HEK293 (cell line): ENCODE measurements at regions not wholly inside any gene's neighbourhood (a gene's known extent, or its start where the extent isn't known, plus 50 kb on each side); places are given as distances from the start of the nearest gene placed in this dataset.

Experiments
- CTCF ChIA-PET: fragments of 350-600 bp; formaldehyde crosslinking; extraction: SDS; loops from one replicate; lab custom pipeline; 2021; ENCODE audit warnings: antibody characterized with exemption; lab: Yijun Ruan, JAX
- POLR2A ChIA-PET: fragments of 300-600 bp; formaldehyde crosslinking; extraction: SDS; loops from one replicate; lab custom pipeline; 2020; ENCODE audit warnings: antibody characterized with exemption, inconsistent platforms; lab: Yijun Ruan, JAX
- H3K27ac ChIP-seq: fragments of 200-500 bp; sonication (Bioruptor generic); 2 replicates; pipeline ENCODE4 v1.5.1; 2014; ENCODE audit warnings: low read depth, low read length, control low read depth, inconsistent platforms; ENCODE audit errors: extremely low read depth
- H3K36me3 ChIP-seq, 2 experiments: fragments of 200-500 bp in 1 of 2; sonication (Bioruptor generic) in 1 of 2; 1 replicate in 1 of 2; 2 replicates in 1 of 2; pipeline ENCODE4 v1.5.1; 2014 to 2017; ENCODE audit warnings: inconsistent platforms in 2 of 2, low read length in 2 of 2; ENCODE audit not compliant: control insufficient read depth in 2 of 2, insufficient read depth in 1 of 2
- H3K4me1 ChIP-seq: fragments of 200-500 bp; sonication (Bioruptor generic); 2 replicates; pipeline ENCODE4 v1.5.1; 2014; ENCODE audit warnings: mild to moderate bottlenecking, low read length, inconsistent platforms; ENCODE audit not compliant: control insufficient read depth, insufficient read depth
- H3K4me3 ChIP-seq: 2 replicates; pipeline ENCODE4 v1.5.1; 2011; ENCODE audit warnings: low read depth, mild to moderate bottlenecking, control low read depth, low read length, moderate library complexity
- H3K9me3 ChIP-seq: fragments of 200-500 bp; sonication (Bioruptor generic); 2 replicates; pipeline ENCODE4 v1.5.1; 2014; ENCODE audit warnings: low read depth, low read length, inconsistent platforms; ENCODE audit not compliant: control insufficient read depth, insufficient read depth
- HOXD13 ChIP-seq: sonication (generic); formaldehyde crosslinking; IDR thresholded peaks from 2 replicates; pipeline ENCODE4 v1.8.0; 2022; ENCODE audit warnings: missing genetic modification reagents, borderline replicate concordance
- OSR2 ChIP-seq: fragments of 450-650 bp; formaldehyde crosslinking; IDR thresholded peaks from 2 replicates; pipeline ENCODE4 v1.5.1; 2016; ENCODE audit warnings: missing biosample characterization, missing genetic modification characterization
- SP2 ChIP-seq: fragments of 450-650 bp; formaldehyde crosslinking; IDR thresholded peaks from 2 replicates; pipeline ENCODE4 v1.5.1; 2016; ENCODE audit warnings: missing biosample characterization, missing genetic modification characterization
- SP3 ChIP-seq: fragments of 450-650 bp; formaldehyde crosslinking; IDR thresholded peaks from 2 replicates; pipeline ENCODE4 v1.5.1; 2016; ENCODE audit warnings: missing biosample characterization, missing genetic modification characterization
- WT1 ChIP-seq: fragments of 450-650 bp; formaldehyde crosslinking; IDR thresholded peaks from 2 replicates; pipeline ENCODE4 v1.5.1; 2016; ENCODE audit warnings: missing biosample characterization, missing genetic modification characterization
- YY1 ChIP-seq: fragments of 450-650 bp; formaldehyde crosslinking; IDR thresholded peaks from 2 replicates; pipeline ENCODE4 v1.5.1; 2018; ENCODE audit warnings: missing biosample characterization, missing genetic modification characterization
- ZBTB17 ChIP-seq: fragments of 450-650 bp; formaldehyde crosslinking; IDR thresholded peaks from 2 replicates; pipeline ENCODE4 v1.5.1; 2016; ENCODE audit warnings: missing biosample characterization, missing genetic modification characterization
- ZFP69B ChIP-seq: fragments of 450-650 bp; formaldehyde crosslinking; IDR thresholded peaks from 2 replicates; pipeline ENCODE4 v1.5.1; 2016; ENCODE audit warnings: missing biosample characterization, missing genetic modification characterization
- ZNF18 ChIP-seq: fragments of 450-650 bp; formaldehyde crosslinking; IDR thresholded peaks from 2 replicates; pipeline ENCODE4 v1.5.1; 2016; ENCODE audit warnings: missing biosample characterization, missing genetic modification characterization
- ZNF324 ChIP-seq: fragments of 450-650 bp; formaldehyde crosslinking; IDR thresholded peaks from 2 replicates; pipeline ENCODE4 v1.5.1; 2016; ENCODE audit warnings: missing biosample characterization, missing genetic modification characterization
- ZNF341 ChIP-seq: fragments of 450-650 bp; formaldehyde crosslinking; IDR thresholded peaks from 2 replicates; pipeline ENCODE4; 2016; ENCODE audit warnings: low read depth, missing biosample characterization, missing genetic modification characterization
- ZNF391 ChIP-seq: fragments of 450-650 bp; formaldehyde crosslinking; IDR thresholded peaks from 2 replicates; pipeline ENCODE4 v1.5.1; 2016; ENCODE audit warnings: low read depth, missing biosample characterization, missing genetic modification characterization, borderline replicate concordance
- ZNF394 ChIP-seq: fragments of 450-650 bp; formaldehyde crosslinking; IDR thresholded peaks from 2 replicates; pipeline ENCODE4 v1.5.1; 2016; ENCODE audit warnings: missing biosample characterization, missing genetic modification characterization, mild to moderate bottlenecking, moderate library complexity, borderline replicate concordance
- ZNF404 ChIP-seq: fragments of 450-650 bp; formaldehyde crosslinking; IDR thresholded peaks from 2 replicates; pipeline ENCODE4 v1.5.1; 2017; ENCODE audit warnings: missing biosample characterization, missing genetic modification characterization
- ZNF501 ChIP-seq: fragments of 450-650 bp; formaldehyde crosslinking; IDR thresholded peaks from 2 replicates; pipeline ENCODE4 v1.5.1; 2016; ENCODE audit warnings: missing biosample characterization, missing genetic modification characterization
- ZNF555 ChIP-seq: fragments of 450-650 bp; formaldehyde crosslinking; conservative IDR thresholded peaks from 2 replicates; pipeline ENCODE4 v1.5.1; 2017; ENCODE audit warnings: missing biosample characterization, mild to moderate bottlenecking, missing genetic modification characterization, inconsistent platforms
- ZNF596 ChIP-seq: fragments of 450-650 bp; IDR thresholded peaks from 2 replicates; pipeline ENCODE4 v1.5.0; 2018; ENCODE audit warnings: missing biosample characterization, mild to moderate bottlenecking, missing genetic modification characterization, moderate library complexity
- ZNF600 ChIP-seq: fragments of 450-650 bp; formaldehyde crosslinking; IDR thresholded peaks from 2 replicates; pipeline ENCODE4 v1.5.1; 2016; ENCODE audit warnings: missing biosample characterization, missing genetic modification characterization
- ZNF610 ChIP-seq: fragments of 450-650 bp; formaldehyde crosslinking; IDR thresholded peaks from 2 replicates; pipeline ENCODE4 v1.5.1; 2016; ENCODE audit warnings: missing biosample characterization, missing genetic modification characterization, borderline replicate concordance
- ZNF621 ChIP-seq: fragments of 450-650 bp; formaldehyde crosslinking; IDR thresholded peaks from 2 replicates; pipeline ENCODE4 v1.5.1; 2017; ENCODE audit warnings: missing biosample characterization, missing genetic modification characterization
- ZNF629 ChIP-seq: fragments of 450-650 bp; formaldehyde crosslinking; IDR thresholded peaks from 2 replicates; pipeline ENCODE4 v1.5.1; 2017; ENCODE audit warnings: missing biosample characterization, missing genetic modification characterization
- ZNF707 ChIP-seq: fragments of 450-650 bp; formaldehyde crosslinking; IDR thresholded peaks from 2 replicates; pipeline ENCODE4 v1.5.1; 2016; ENCODE audit warnings: missing biosample characterization, missing genetic modification characterization
- ZNF791 ChIP-seq: fragments of 450-650 bp; formaldehyde crosslinking; IDR thresholded peaks from 2 replicates; pipeline ENCODE4 v1.5.1; 2016; ENCODE audit warnings: missing biosample characterization, missing genetic modification characterization
- TF ChIP-seq, protein P1 (sequence below): fragments of 450-650 bp; formaldehyde crosslinking; conservative IDR thresholded peaks from 2 replicates; pipeline ENCODE4 v1.5.1; 2016; ENCODE audit warnings: low read depth, missing biosample characterization, missing genetic modification characterization
- TF ChIP-seq, protein P2 (sequence below): fragments of 450-650 bp; formaldehyde crosslinking; IDR thresholded peaks from 2 replicates; pipeline ENCODE4 v1.5.1; 2016; ENCODE audit warnings: missing biosample characterization, missing genetic modification characterization
- TF ChIP-seq, protein P3 (sequence below): fragments of 450-650 bp; formaldehyde crosslinking; IDR thresholded peaks from 2 replicates; pipeline ENCODE4 v1.5.1; 2016; ENCODE audit warnings: missing biosample characterization, missing genetic modification characterization

- POLR2A ChIA-PET = interaction anchor here (0.5 to 1.9 kb wide), 5 partner anchors 13 to 631 kb away, joined by 3 to 9 read pairs (median 4); no protein-coding TSS in a partner anchor
- Histone ChIP-seq H3K27ac (no peak overlapping the region; the same call in 1 of the 2 replicates), H3K36me3 (no peaks in the 10 kb centered on the region), H3K4me3 (no peak overlapping the region), H3K9me3 (no peaks in the 10 kb centered on the region), H3K4me1 (0 out of 2 replicates have a peak, but pooled peaks cover 2% of the 10 kb centered on the region)
- CTCF ChIA-PET = interaction anchor here (0.6 to 2.9 kb wide), 52 partner anchors 9 to 1481 kb away, joined by 3 to 59 read pairs (median 4); no protein-coding TSS in a partner anchor
- TF ChIP-seq ZNF791 (tag by site-specific recombination) (no peak), YY1 (tag by site-specific recombination) (0 out of 2 replicates have a peak, but pooled peaks have one; percentile 32), ZNF629 (tag by site-specific recombination) (peak; percentile 68), ZNF610 (0 out of 2 replicates have a peak, but pooled peaks have one; percentile 46), HOXD13 (CRISPR knock-in tag) (0 out of 2 replicates have a peak, but pooled peaks have one; percentile 23), ZNF391 (peak; percentile 53; the same call in 1 of the 2 replicates), OSR2 (tag by site-specific recombination) (peak; percentile 70), ZNF341 (peak; percentile 73), ZNF501 (tag by site-specific recombination) (0 out of 2 replicates have a peak, but pooled peaks have one; percentile 57), ZNF18 (peak; percentile 39; the same call in 1 of the 2 replicates), ZNF707 (tag by site-specific recombination) (no peak), WT1 (tag by site-specific recombination) (peak; percentile 96), ZBTB17 (peak; percentile 96), ZNF596 (tag by site-specific recombination) (no peak), ZNF394 (tag by site-specific recombination) (peak; percentile 32; the same call in 1 of the 2 replicates), ZFP69B (tag by site-specific recombination) (peak; percentile 77; the same call in 1 of the 2 replicates), ZNF555 (tag by site-specific recombination) (no peak), ZNF324 (tag by site-specific recombination) (0 out of 2 replicates have a peak, but pooled peaks have one; percentile 64), ZNF404 (tag by site-specific recombination) (no peak), ZNF621 (tag by site-specific recombination) (no peak), ZNF600 (peak; percentile 53; the same call in 1 of the 2 replicates), SP3 (tag by site-specific recombination) (peak; percentile 20; the same call in 1 of the 2 replicates), SP2 (tag by site-specific recombination) (peak; percentile 31; the same call in 1 of the 2 replicates)
- TF ChIP-seq, protein P1, sequence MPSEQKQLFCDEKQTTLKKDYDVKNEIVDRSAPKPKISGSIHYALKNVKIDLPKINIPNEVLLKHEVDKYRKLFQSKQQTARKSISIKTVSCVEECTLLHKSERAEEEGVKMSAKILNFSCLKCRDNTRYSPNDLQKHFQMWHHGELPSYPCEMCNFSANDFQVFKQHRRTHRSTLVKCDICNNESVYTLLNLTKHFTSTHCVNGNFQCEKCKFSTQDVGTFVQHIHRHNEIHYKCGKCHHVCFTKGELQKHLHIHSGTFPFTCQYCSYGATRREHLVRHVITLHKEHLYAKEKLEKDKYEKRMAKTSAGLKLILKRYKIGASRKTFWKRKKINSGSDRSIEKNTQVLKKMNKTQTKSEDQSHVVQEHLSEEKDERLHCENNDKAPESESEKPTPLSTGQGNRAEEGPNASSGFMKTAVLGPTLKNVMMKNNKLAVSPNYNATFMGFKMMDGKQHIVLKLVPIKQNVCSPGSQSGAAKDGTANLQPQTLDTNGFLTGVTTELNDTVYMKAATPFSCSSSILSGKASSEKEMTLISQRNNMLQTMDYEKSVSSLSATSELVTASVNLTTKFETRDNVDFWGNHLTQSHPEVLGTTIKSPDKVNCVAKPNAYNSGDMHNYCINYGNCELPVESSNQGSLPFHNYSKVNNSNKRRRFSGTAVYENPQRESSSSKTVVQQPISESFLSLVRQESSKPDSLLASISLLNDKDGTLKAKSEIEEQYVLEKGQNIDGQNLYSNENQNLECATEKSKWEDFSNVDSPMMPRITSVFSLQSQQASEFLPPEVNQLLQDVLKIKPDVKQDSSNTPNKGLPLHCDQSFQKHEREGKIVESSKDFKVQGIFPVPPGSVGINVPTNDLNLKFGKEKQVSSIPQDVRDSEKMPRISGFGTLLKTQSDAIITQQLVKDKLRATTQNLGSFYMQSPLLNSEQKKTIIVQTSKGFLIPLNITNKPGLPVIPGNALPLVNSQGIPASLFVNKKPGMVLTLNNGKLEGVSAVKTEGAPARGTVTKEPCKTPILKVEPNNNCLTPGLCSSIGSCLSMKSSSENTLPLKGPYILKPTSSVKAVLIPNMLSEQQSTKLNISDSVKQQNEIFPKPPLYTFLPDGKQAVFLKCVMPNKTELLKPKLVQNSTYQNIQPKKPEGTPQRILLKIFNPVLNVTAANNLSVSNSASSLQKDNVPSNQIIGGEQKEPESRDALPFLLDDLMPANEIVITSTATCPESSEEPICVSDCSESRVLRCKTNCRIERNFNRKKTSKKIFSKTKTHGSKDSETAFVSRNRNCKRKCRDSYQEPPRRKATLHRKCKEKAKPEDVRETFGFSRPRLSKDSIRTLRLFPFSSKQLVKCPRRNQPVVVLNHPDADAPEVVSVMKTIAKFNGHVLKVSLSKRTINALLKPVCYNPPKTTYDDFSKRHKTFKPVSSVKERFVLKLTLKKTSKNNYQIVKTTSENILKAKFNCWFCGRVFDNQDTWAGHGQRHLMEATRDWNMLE (tag by site-specific recombination) = peak; percentile 58
- TF ChIP-seq, protein P2, sequence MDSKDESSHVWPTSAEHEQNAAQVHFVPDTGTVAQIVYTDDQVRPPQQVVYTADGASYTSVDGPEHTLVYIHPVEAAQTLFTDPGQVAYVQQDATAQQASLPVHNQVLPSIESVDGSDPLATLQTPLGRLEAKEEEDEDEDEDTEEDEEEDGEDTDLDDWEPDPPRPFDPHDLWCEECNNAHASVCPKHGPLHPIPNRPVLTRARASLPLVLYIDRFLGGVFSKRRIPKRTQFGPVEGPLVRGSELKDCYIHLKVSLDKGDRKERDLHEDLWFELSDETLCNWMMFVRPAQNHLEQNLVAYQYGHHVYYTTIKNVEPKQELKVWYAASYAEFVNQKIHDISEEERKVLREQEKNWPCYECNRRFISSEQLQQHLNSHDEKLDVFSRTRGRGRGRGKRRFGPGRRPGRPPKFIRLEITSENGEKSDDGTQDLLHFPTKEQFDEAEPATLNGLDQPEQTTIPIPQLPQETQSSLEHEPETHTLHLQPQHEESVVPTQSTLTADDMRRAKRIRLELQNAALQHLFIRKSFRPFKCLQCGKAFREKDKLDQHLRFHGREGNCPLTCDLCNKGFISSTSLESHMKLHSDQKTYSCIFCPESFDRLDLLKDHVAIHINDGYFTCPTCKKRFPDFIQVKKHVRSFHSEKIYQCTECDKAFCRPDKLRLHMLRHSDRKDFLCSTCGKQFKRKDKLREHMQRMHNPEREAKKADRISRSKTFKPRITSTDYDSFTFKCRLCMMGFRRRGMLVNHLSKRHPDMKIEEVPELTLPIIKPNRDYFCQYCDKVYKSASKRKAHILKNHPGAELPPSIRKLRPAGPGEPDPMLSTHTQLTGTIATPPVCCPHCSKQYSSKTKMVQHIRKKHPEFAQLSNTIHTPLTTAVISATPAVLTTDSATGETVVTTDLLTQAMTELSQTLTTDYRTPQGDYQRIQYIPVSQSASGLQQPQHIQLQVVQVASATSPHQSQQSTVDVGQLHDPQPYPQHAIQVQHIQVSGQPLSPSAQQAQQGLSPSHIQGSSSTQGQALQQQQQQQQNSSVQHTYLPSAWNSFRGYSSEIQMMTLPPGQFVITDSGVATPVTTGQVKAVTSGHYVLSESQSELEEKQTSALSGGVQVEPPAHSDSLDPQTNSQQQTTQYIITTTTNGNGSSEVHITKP (tag by site-specific recombination) = peak; percentile 50; the same call in 1 of the 2 replicates
- TF ChIP-seq, protein P3, sequence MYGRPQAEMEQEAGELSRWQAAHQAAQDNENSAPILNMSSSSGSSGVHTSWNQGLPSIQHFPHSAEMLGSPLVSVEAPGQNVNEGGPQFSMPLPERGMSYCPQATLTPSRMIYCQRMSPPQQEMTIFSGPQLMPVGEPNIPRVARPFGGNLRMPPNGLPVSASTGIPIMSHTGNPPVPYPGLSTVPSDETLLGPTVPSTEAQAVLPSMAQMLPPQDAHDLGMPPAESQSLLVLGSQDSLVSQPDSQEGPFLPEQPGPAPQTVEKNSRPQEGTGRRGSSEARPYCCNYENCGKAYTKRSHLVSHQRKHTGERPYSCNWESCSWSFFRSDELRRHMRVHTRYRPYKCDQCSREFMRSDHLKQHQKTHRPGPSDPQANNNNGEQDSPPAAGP (tag by site-specific recombination) = peak; percentile 94; the same call in 1 of the 2 replicates
Measured at GRCh38 chr1:65687428-65688214, 105.1 kb upstream of the PDE4B start.
